CD4-positive, alpha-beta T cell (primary cell): ENCODE measurements at regions not wholly inside any gene's neighbourhood (a gene's known extent, or its start where the extent isn't known, plus 50 kb on each side); places are given as distances from the start of the nearest gene placed in this dataset.

Experiments used
- ATAC-seq: fragments of 200-7000 bp; cut with Tn5 transposase; one replicate; pipeline ENCODE4 v1.10.0; 2022; ENCODE audit warnings: mild to moderate bottlenecking; ENCODE audit not compliant: poor library complexity
- CTCF ChIA-PET: fragments of 350-600 bp; sonication (Branson Sonifier 250); formaldehyde crosslinking; loops from one replicate; lab custom pipeline; 2021; ENCODE audit warnings: antibody characterized with exemption, inconsistent platforms; lab: Charles Lee
- POLR2A ChIA-PET: fragments of 350-600 bp; sonication (Branson Sonifier 250); formaldehyde crosslinking; loops from one replicate; lab custom pipeline; 2021; ENCODE audit warnings: antibody characterized with exemption, inconsistent platforms; lab: Charles Lee
- DNase-seq, 14 experiments: peaks; one replicate each; pipeline ENCODE4 v3.0.0-alpha.2; 2013 to 2020; ENCODE audit warnings: mixed read lengths in 2 of 14
- H3K27ac ChIP-seq, 2 donors: one replicate each; pipeline versions ENCODE4 v1.5.1 to v1.7.0; 2013; ENCODE audit warnings: low read length in 2 of 2, low read depth in 1 of 2, mild to moderate bottlenecking in 1 of 2
- H3K27me3 ChIP-seq, 2 experiments: 1 replicate in 1 of 2; 2 replicates in 1 of 2; pipeline versions ENCODE4 v1.6.1 to v1.7.0; 2013; ENCODE audit warnings: low read length in 2 of 2, control low read depth in 1 of 2, mild to moderate bottlenecking in 1 of 2, moderate library complexity in 1 of 2; ENCODE audit not compliant: insufficient read depth in 2 of 2, control insufficient read depth in 1 of 2
- H3K36me3 ChIP-seq: one replicate; pipeline ENCODE4 v1.6.1; 2013; ENCODE audit warnings: low read length, control low read depth; ENCODE audit not compliant: insufficient read depth
- H3K4me1 ChIP-seq: one replicate; pipeline ENCODE4 v1.6.1; 2013; ENCODE audit warnings: low read length, control low read depth; ENCODE audit not compliant: insufficient read depth
- H3K4me3 ChIP-seq: one replicate; pipeline ENCODE4 v1.5.1; 2013; ENCODE audit warnings: mild to moderate bottlenecking, low read length, moderate library complexity
- H3K9me3 ChIP-seq, 2 experiments: 1 replicate in 1 of 2; 2 replicates in 1 of 2; pipeline versions ENCODE4 v1.6.1 to v1.7.0; 2013; ENCODE audit warnings: low read length in 2 of 2, mild to moderate bottlenecking in 2 of 2, control low read depth in 1 of 2, moderate library complexity in 1 of 2; ENCODE audit not compliant: control insufficient read depth in 1 of 2, insufficient read depth in 1 of 2
- H3K27ac Mint-ChIP-seq: one replicate; pipeline ENCODE4 v1.8.0; 2020; ENCODE audit warnings: mixed read lengths
- H3K27me3 Mint-ChIP-seq: one replicate; pipeline ENCODE4 v1.8.0; 2021; ENCODE audit warnings: mixed read lengths
- H3K36me3 Mint-ChIP-seq: one replicate; pipeline ENCODE4 v1.8.0; 2021; ENCODE audit warnings: low read depth, mixed read lengths
- H3K4me1 Mint-ChIP-seq: one replicate; pipeline ENCODE4 v1.8.0; 2021; ENCODE audit warnings: low read depth, mixed read lengths
- H3K4me3 Mint-ChIP-seq: one replicate; pipeline ENCODE4 v1.8.0; 2020; ENCODE audit warnings: mild to moderate bottlenecking, mixed read lengths
- H3K9me3 Mint-ChIP-seq: one replicate; pipeline ENCODE4 v1.8.0; 2020; ENCODE audit warnings: mixed read lengths
- intact Hi-C, 2 experiments: fragments of 100-400 bp; cut with DNase I in 1 of 2; cut with micrococcal nuclease in 1 of 2; formaldehyde crosslinking; loops; one replicate each; pipeline versions ENCODE4 v1.15.1 to v1.9.0; 2023 to 2025; cut with DNase I, micrococcal nuclease
- TF ChIP-seq, protein P1 (sequence below): fragments of 200-600 bp; IDR thresholded peaks from one replicate; pipeline ENCODE4 v1.8.0; 2022; ENCODE audit warnings: antibody characterized with exemption, mild to moderate bottlenecking

- Histone ChIP-seq H3K27me3 (no peaks in the 10 kb centered on the region), H3K4me1 (no peaks in the 10 kb centered on the region), H3K9me3 (no peaks in the 10 kb centered on the region), H3K27ac (no peak overlapping the region), H3K36me3 (no peaks in the 10 kb centered on the region), H3K4me3 (no peak overlapping the region)
- ChIA-PET CTCF (no interaction called here), POLR2A (no interaction called here)
- Mint-ChIP-seq H3K27ac (no peak overlapping the region), H3K4me1 (no peaks in the 10 kb centered on the region), H3K27me3 (no peaks in the 10 kb centered on the region), H3K36me3 (no peaks in the 10 kb centered on the region), H3K9me3 (no peaks in the 10 kb centered on the region), H3K4me3 (no peak overlapping the region)
- intact Hi-C loops = no loop called here
- TF ChIP-seq, protein P1, sequence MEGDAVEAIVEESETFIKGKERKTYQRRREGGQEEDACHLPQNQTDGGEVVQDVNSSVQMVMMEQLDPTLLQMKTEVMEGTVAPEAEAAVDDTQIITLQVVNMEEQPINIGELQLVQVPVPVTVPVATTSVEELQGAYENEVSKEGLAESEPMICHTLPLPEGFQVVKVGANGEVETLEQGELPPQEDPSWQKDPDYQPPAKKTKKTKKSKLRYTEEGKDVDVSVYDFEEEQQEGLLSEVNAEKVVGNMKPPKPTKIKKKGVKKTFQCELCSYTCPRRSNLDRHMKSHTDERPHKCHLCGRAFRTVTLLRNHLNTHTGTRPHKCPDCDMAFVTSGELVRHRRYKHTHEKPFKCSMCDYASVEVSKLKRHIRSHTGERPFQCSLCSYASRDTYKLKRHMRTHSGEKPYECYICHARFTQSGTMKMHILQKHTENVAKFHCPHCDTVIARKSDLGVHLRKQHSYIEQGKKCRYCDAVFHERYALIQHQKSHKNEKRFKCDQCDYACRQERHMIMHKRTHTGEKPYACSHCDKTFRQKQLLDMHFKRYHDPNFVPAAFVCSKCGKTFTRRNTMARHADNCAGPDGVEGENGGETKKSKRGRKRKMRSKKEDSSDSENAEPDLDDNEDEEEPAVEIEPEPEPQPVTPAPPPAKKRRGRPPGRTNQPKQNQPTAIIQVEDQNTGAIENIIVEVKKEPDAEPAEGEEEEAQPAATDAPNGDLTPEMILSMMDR = no peak
- no peak for DNase-seq
- ATAC-seq = no peak
These were observed 607.5 kb upstream of the SLC39A10 start for GRCh38 chr2:195049372-195050031.

DNA sequence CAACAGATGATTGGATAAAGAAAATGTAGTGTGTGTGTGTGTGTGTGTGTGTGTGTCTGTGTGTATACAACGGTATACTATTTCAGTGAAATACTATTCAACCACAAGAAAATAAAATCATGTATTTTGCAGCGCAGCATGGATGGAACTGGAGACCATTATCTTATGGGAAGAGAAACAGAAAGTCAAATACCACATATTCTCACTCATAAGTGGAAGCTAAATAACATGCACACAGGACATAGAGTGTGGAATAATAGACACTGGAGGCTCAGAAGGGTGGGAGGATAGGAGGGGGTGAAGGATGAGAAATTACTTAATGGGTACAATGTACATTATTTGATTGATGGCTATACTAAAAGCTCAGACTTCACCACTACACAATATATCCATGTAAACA lies 609.1 kb upstream of the SLC39A10 start:
- no peaks in the 10 kb centered on the region for H3K4me1 ChIP-seq
- TF ChIP-seq, protein P1 = no peak
- H3K27me3 Mint-ChIP-seq = no peaks in the 10 kb centered on the region
- no peaks in the 10 kb centered on the region for H3K36me3 Mint-ChIP-seq
- no peaks in the 10 kb centered on the region for H3K27me3 ChIP-seq
- no peak overlapping the region for H3K27ac ChIP-seq
- H3K9me3 ChIP-seq = no peaks in the 10 kb centered on the region
- H3K9me3 Mint-ChIP-seq = no peaks in the 10 kb centered on the region
- POLR2A ChIA-PET = no interaction called here
- no peak overlapping the region for H3K27ac Mint-ChIP-seq
- no peaks in the 10 kb centered on the region for H3K4me1 Mint-ChIP-seq
- no peak overlapping the region for H3K4me3 ChIP-seq
- no peak for DNase-seq
- H3K36me3 ChIP-seq = no peaks in the 10 kb centered on the region
- H3K4me3 Mint-ChIP-seq = no peak overlapping the region
- no peak for ATAC-seq
- CTCF ChIA-PET = no interaction called here
- intact Hi-C loops = no loop called here

GRCh38 chr2:195044801-195045200 lies 612.2 kb upstream of the SLC39A10 start:
- H3K4me1 Mint-ChIP-seq = no peaks in the 10 kb centered on the region
- no peaks in the 10 kb centered on the region for H3K36me3 ChIP-seq
- TF ChIP-seq, protein P1 = no peak
- ChIA-PET CTCF (no interaction called here), POLR2A (no interaction called here)
- no peak for DNase-seq
- no peaks in the 10 kb centered on the region for H3K4me1 ChIP-seq
- H3K27me3 Mint-ChIP-seq = no peaks in the 10 kb centered on the region
- no peak overlapping the region for H3K27ac Mint-ChIP-seq
- no peak overlapping the region for H3K4me3 ChIP-seq
- ATAC-seq = no peak
- no peaks in the 10 kb centered on the region for H3K27me3 ChIP-seq
- no peak overlapping the region for H3K27ac ChIP-seq
- H3K9me3 ChIP-seq = no peaks in the 10 kb centered on the region
- no peaks in the 10 kb centered on the region for H3K36me3 Mint-ChIP-seq
- no peaks in the 10 kb centered on the region for H3K9me3 Mint-ChIP-seq
- intact Hi-C loops = no loop called here
- no peak overlapping the region for H3K4me3 Mint-ChIP-seq
